ENCODE measurements at regions not wholly inside any gene's neighbourhood (a gene's known extent, or its start where the extent isn't known, plus 50 kb on each side); places are given as distances from the start of the nearest gene placed in this dataset.

- no peaks in the 10 kb centered on the region for H3K9me2 ChIP-seq (replicated peaks; ENCODE audit: insufficient read depth, low read length)
- H3K36me3 ChIP-seq (ENCODE audit: insufficient read depth, low read length), result no peaks in the 10 kb centered on the region
- no peak overlapping the region for H3K4me2 ChIP-seq (ENCODE audit: low read depth, low read length, poor library complexity, severe bottlenecking)
- H3K9me3 ChIP-seq (ENCODE audit: low read length), result no peaks in the 10 kb centered on the region
- H2AFZ ChIP-seq (ENCODE audit: low read length), result no peak overlapping the region
- no peaks in the 10 kb centered on the region for H4K20me1 ChIP-seq (ENCODE audit: insufficient read depth, low read depth, low read length)
- no peak overlapping the region for H3K27ac ChIP-seq (ENCODE audit: low read length)
- no peak overlapping the region for H3K9ac ChIP-seq (ENCODE audit: low read length)
- H3K27me3 ChIP-seq (ENCODE audit: low read length), result no peaks in the 10 kb centered on the region
- H3K4me3 ChIP-seq (ENCODE audit: low read length), result no peak overlapping the region
- H3K79me2 ChIP-seq (ENCODE audit: low read length), result no peaks in the 10 kb centered on the region
- H3K4me1 ChIP-seq (ENCODE audit: low read length), result peaks cover 15% of the 10 kb centered on the region
- DNase-seq, result no peak
These were observed 64.1 kb upstream of the HIF1A start for GRCh38 chr14:61631045-61631687.

- no peaks in the 10 kb centered on the region for H3K9me3 ChIP-seq (ENCODE audit: low read length)
- no peak for DNase-seq
- no peak overlapping the region for H3K9ac ChIP-seq (ENCODE audit: low read length)
- no peaks in the 10 kb centered on the region for H3K9me2 ChIP-seq (replicated peaks; ENCODE audit: insufficient read depth, low read length)
- no peaks in the 10 kb centered on the region for H3K36me3 ChIP-seq (ENCODE audit: insufficient read depth, low read length)
- H3K27ac ChIP-seq (ENCODE audit: low read length), result no peak overlapping the region
- H4K20me1 ChIP-seq (ENCODE audit: insufficient read depth, low read depth, low read length), result no peaks in the 10 kb centered on the region
- H3K79me2 ChIP-seq (ENCODE audit: low read length), result no peaks in the 10 kb centered on the region
- peaks cover 15% of the 10 kb centered on the region for H3K4me1 ChIP-seq (ENCODE audit: low read length)
- H3K4me3 ChIP-seq (ENCODE audit: low read length), result no peak overlapping the region
- H3K27me3 ChIP-seq (ENCODE audit: low read length), result no peaks in the 10 kb centered on the region
- no peak overlapping the region for H3K4me2 ChIP-seq (ENCODE audit: low read depth, low read length, poor library complexity, severe bottlenecking)
- H2AFZ ChIP-seq (ENCODE audit: low read length), result no peak overlapping the region
These were observed 62.9 kb upstream of the HIF1A start for GRCh38 chr14:61632401-61632800.

- H3K4me2 ChIP-seq (ENCODE audit: low read depth, low read length, poor library complexity, severe bottlenecking), result no peak overlapping the region
These were observed 62.5 kb upstream of the HIF1A start for GRCh38 chr14:61632807-61633206.

GRCh38 chr14:61636291-61636690 is 59.0 kb upstream of the HIF1A start:
- Histone ChIP-seq H3K9ac (ENCODE audit: low read length) (no peak overlapping the region), H3K27me3 (ENCODE audit: low read length) (no peaks in the 10 kb centered on the region), H2AFZ (ENCODE audit: low read length) (no peak overlapping the region), H3K4me3 (ENCODE audit: low read length) (no peak overlapping the region), H3K9me2 (replicated peaks; ENCODE audit: insufficient read depth, low read length) (no peaks in the 10 kb centered on the region), H3K27ac (ENCODE audit: low read length) (no peak overlapping the region), H3K79me2 (ENCODE audit: low read length) (no peaks in the 10 kb centered on the region), H4K20me1 (ENCODE audit: insufficient read depth, low read depth, low read length) (no peaks in the 10 kb centered on the region), H3K4me2 (ENCODE audit: low read depth, low read length, poor library complexity, severe bottlenecking) (no peak overlapping the region), H3K4me1 (ENCODE audit: low read length) (no peaks in the 10 kb centered on the region), H3K36me3 (ENCODE audit: insufficient read depth, low read length) (no peaks in the 10 kb centered on the region), H3K9me3 (ENCODE audit: low read length) (no peaks in the 10 kb centered on the region)
- no peak for DNase-seq

More at GRCh38 chr14:61632807-61633206, 62.5 kb upstream of the HIF1A start:
- Histone ChIP-seq H3K4me1 (ENCODE audit: low read length) (peaks cover 15% of the 10 kb centered on the region), H3K9me2 (replicated peaks; ENCODE audit: insufficient read depth, low read length) (no peaks in the 10 kb centered on the region), H3K9ac (ENCODE audit: low read length) (no peak overlapping the region), H3K27me3 (ENCODE audit: low read length) (no peaks in the 10 kb centered on the region), H3K79me2 (ENCODE audit: low read length) (no peaks in the 10 kb centered on the region), H3K4me3 (ENCODE audit: low read length) (no peak overlapping the region), H3K9me3 (ENCODE audit: low read length) (no peaks in the 10 kb centered on the region), H3K36me3 (ENCODE audit: insufficient read depth, low read length) (no peaks in the 10 kb centered on the region), H4K20me1 (ENCODE audit: insufficient read depth, low read depth, low read length) (no peaks in the 10 kb centered on the region), H2AFZ (ENCODE audit: low read length) (no peak overlapping the region), H3K27ac (ENCODE audit: low read length) (no peak overlapping the region)
- DNase-seq, result no peak

- no peaks in the 10 kb centered on the region for H4K20me1 ChIP-seq (ENCODE audit: insufficient read depth, low read depth, low read length)
- no peak overlapping the region for H2AFZ ChIP-seq (ENCODE audit: low read length)
- no peaks in the 10 kb centered on the region for H3K79me2 ChIP-seq (ENCODE audit: low read length)
- no peak for DNase-seq
- H3K4me1 ChIP-seq (ENCODE audit: low read length), result peaks cover 2% of the 10 kb centered on the region
- no peaks in the 10 kb centered on the region for H3K9me2 ChIP-seq (replicated peaks; ENCODE audit: insufficient read depth, low read length)
- no peak overlapping the region for H3K27ac ChIP-seq (ENCODE audit: low read length)
- H3K36me3 ChIP-seq (ENCODE audit: insufficient read depth, low read length), result no peaks in the 10 kb centered on the region
- H3K9ac ChIP-seq (ENCODE audit: low read length), result no peak overlapping the region
- H3K9me3 ChIP-seq (ENCODE audit: low read length), result no peaks in the 10 kb centered on the region
- H3K27me3 ChIP-seq (ENCODE audit: low read length), result no peaks in the 10 kb centered on the region
- no peak overlapping the region for H3K4me3 ChIP-seq (ENCODE audit: low read length)
- no peak overlapping the region for H3K4me2 ChIP-seq (ENCODE audit: low read depth, low read length, poor library complexity, severe bottlenecking)
These were observed 58.5 kb upstream of the HIF1A start for GRCh38 chr14:61636779-61637178.

GRCh38 chr14:61638595-61639387 is 56.5 kb upstream of the HIF1A start:
- Histone ChIP-seq H3K9me3 (ENCODE audit: low read length) (no peaks in the 10 kb centered on the region), H2AFZ (ENCODE audit: low read length) (no peak overlapping the region)

GRCh38 chr14:61640158-61641136 is 54.9 kb upstream of the HIF1A start:
- peaks cover 38% of the 10 kb centered on the region for H3K4me1 ChIP-seq (ENCODE audit: low read length)
- H3K79me2 ChIP-seq (ENCODE audit: low read length), result no peaks in the 10 kb centered on the region
- H4K20me1 ChIP-seq (ENCODE audit: insufficient read depth, low read depth, low read length), result no peaks in the 10 kb centered on the region
- H3K9me3 ChIP-seq (ENCODE audit: low read length), result no peaks in the 10 kb centered on the region
- no peak for DNase-seq
- H3K27me3 ChIP-seq (ENCODE audit: low read length), result no peaks in the 10 kb centered on the region
- H3K4me2 ChIP-seq (ENCODE audit: low read depth, low read length, poor library complexity, severe bottlenecking), result no peak overlapping the region
- H2AFZ ChIP-seq (ENCODE audit: low read length), result no peak overlapping the region
- no peak overlapping the region for H3K4me3 ChIP-seq (ENCODE audit: low read length)
- H3K36me3 ChIP-seq (ENCODE audit: insufficient read depth, low read length), result no peaks in the 10 kb centered on the region
- no peak overlapping the region for H3K27ac ChIP-seq (ENCODE audit: low read length)
- no peak overlapping the region for H3K9ac ChIP-seq (ENCODE audit: low read length)
- H3K9me2 ChIP-seq (replicated peaks; ENCODE audit: insufficient read depth, low read length), result no peaks in the 10 kb centered on the region

More at GRCh38 chr14:61638595-61639387, 56.5 kb upstream of the HIF1A start:
- H4K20me1 ChIP-seq (ENCODE audit: insufficient read depth, low read depth, low read length), result no peaks in the 10 kb centered on the region
- no peak overlapping the region for H3K4me3 ChIP-seq (ENCODE audit: low read length)
- no peak for DNase-seq
- no peak overlapping the region for H3K9ac ChIP-seq (ENCODE audit: low read length)
- H3K79me2 ChIP-seq (ENCODE audit: low read length), result no peaks in the 10 kb centered on the region
- H3K36me3 ChIP-seq (ENCODE audit: insufficient read depth, low read length), result no peaks in the 10 kb centered on the region
- no peak overlapping the region for H3K27ac ChIP-seq (ENCODE audit: low read length)
- H3K4me1 ChIP-seq (ENCODE audit: low read length), result peaks cover 22% of the 10 kb centered on the region
- no peak overlapping the region for H3K4me2 ChIP-seq (ENCODE audit: low read depth, low read length, poor library complexity, severe bottlenecking)
- no peaks in the 10 kb centered on the region for H3K9me2 ChIP-seq (replicated peaks; ENCODE audit: insufficient read depth, low read length)
- no peaks in the 10 kb centered on the region for H3K27me3 ChIP-seq (ENCODE audit: low read length)

Measured in Karpas-422 (cell line).